ENCODE measurements at regions not wholly inside any gene's neighbourhood (a gene's known extent, or its start where the extent isn't known, plus 50 kb on each side); places are given as distances from the start of the nearest gene placed in this dataset.

DNA sequence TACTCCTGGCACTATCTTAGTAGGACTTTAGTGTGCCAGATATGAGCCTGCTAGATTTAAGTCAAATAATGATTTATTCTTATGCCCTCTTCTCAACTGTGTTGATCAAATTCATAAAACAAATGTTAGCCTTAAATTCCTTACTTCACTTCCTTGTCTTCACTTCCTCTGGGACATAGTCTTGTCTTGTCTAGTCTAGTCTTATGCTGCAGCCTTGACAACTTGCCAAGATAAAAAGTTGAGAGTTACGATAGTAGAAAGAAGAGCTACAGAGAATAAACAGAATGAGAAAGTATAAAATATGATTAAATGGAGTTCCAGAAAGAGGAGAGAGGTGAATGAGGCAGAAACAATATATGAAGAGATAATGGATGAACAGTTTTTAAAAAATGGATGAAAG lies 378.1 kb downstream of the DAD1 start:
- H3K27ac ChIP-seq (ENCODE audit: low read length) = no peak overlapping the region
- no peaks in the 10 kb centered on the region for H3K4me1 ChIP-seq (ENCODE audit: insufficient read depth, low read length)
- no peaks in the 10 kb centered on the region for H3F3A ChIP-seq (ENCODE audit: low read length, unreplicated experiment)
- ChIA-PET POLR2A (ENCODE audit: unreplicated experiment) (no interaction called here), CTCF (no interaction called here)
- no peak overlapping the region for H3K4me3 ChIP-seq (ENCODE audit: low read length)
- no peaks in the 10 kb centered on the region for H4K20me1 ChIP-seq (ENCODE audit: low read length)
- H2AFZ ChIP-seq (ENCODE audit: low read length) = no peak overlapping the region
- no TSS peak for BruUV-seq (replicated peaks)
- no peak overlapping the region for H3K9ac ChIP-seq (ENCODE audit: low read length)
- no peak overlapping the region for H3K4me2 ChIP-seq (ENCODE audit: low read length)
- ATAC-seq = no peak
- intact Hi-C loops (cut with micrococcal nuclease) = no loop called here
- peaks cover 9% of the 10 kb centered on the region for H3K27me3 ChIP-seq (ENCODE audit: low read length)
- H3K36me3 ChIP-seq (ENCODE audit: low read depth, low read length) = no peaks in the 10 kb centered on the region
- no peaks in the 10 kb centered on the region for H3K79me2 ChIP-seq (ENCODE audit: low read length)
- H3K9me2 ChIP-seq (replicated peaks; ENCODE audit: low read length) = no peaks in the 10 kb centered on the region
- DNase-seq = no peak
- no peaks in the 10 kb centered on the region for H3K9me3 ChIP-seq (ENCODE audit: low read length)
- TF ChIP-seq, protein P1, sequence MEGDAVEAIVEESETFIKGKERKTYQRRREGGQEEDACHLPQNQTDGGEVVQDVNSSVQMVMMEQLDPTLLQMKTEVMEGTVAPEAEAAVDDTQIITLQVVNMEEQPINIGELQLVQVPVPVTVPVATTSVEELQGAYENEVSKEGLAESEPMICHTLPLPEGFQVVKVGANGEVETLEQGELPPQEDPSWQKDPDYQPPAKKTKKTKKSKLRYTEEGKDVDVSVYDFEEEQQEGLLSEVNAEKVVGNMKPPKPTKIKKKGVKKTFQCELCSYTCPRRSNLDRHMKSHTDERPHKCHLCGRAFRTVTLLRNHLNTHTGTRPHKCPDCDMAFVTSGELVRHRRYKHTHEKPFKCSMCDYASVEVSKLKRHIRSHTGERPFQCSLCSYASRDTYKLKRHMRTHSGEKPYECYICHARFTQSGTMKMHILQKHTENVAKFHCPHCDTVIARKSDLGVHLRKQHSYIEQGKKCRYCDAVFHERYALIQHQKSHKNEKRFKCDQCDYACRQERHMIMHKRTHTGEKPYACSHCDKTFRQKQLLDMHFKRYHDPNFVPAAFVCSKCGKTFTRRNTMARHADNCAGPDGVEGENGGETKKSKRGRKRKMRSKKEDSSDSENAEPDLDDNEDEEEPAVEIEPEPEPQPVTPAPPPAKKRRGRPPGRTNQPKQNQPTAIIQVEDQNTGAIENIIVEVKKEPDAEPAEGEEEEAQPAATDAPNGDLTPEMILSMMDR (conservative IDR thresholded peaks at IDR 0.05; ENCODE audit: low read depth, low read length) = no peak
- no peak for TF ChIP-seq EZH2phosphoT487 (IDR thresholded peaks at IDR 0.05; ENCODE audit: borderline replicate concordance, low read length)
- TF ChIP-seq EZH2 (IDR thresholded peaks at IDR 0.05; ENCODE audit: low read length, unreplicated experiment) = no peak

DNA sequence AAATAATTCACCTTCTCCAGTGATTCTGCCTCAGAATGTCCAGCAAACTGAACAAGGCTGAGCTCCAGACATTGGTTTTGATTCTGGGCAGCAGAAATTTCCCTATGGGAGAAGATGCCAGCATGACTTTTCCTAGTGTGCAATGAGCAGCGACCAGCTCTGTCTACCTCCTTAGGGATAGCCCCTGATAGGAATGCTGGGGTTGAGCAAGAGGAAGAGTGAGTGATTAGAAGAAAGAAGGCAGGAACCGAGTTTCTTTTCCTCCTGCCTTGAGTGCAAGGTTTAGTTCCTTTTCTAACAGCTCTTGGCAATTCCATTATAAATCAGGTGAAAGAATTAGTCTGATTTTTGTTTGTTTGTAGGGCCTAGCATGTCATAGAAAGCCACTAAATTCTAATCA lies 379.0 kb downstream of the DAD1 start:
- DNase-seq = no peak
- Histone ChIP-seq H3K27ac (ENCODE audit: low read length) (no peak overlapping the region), H3K27me3 (ENCODE audit: low read length) (peaks cover 9% of the 10 kb centered on the region), H3K4me2 (ENCODE audit: low read length) (no peak overlapping the region), H4K20me1 (ENCODE audit: low read length) (no peaks in the 10 kb centered on the region), H3K36me3 (ENCODE audit: low read depth, low read length) (no peaks in the 10 kb centered on the region), H3K4me1 (ENCODE audit: insufficient read depth, low read length) (no peaks in the 10 kb centered on the region), H3K9me2 (replicated peaks; ENCODE audit: low read length) (no peaks in the 10 kb centered on the region), H3K79me2 (ENCODE audit: low read length) (no peaks in the 10 kb centered on the region), H3K9me3 (ENCODE audit: low read length) (no peaks in the 10 kb centered on the region), H3K4me3 (ENCODE audit: low read length) (no peak overlapping the region), H3K9ac (ENCODE audit: low read length) (no peak overlapping the region), H2AFZ (ENCODE audit: low read length) (no peak overlapping the region), H3F3A (ENCODE audit: low read length, unreplicated experiment) (no peaks in the 10 kb centered on the region)
- ChIA-PET POLR2A (ENCODE audit: unreplicated experiment) (interaction anchor here (0.7 kb wide), 1 partner anchor 98 kb away, joined by 3 read pairs; no protein-coding TSS in a partner anchor), CTCF (no interaction called here)
- intact Hi-C loops (cut with micrococcal nuclease) = no loop called here
- BruUV-seq (replicated peaks) = no TSS peak
- no peak for ATAC-seq
- TF ChIP-seq, protein P1 (conservative IDR thresholded peaks at IDR 0.05; ENCODE audit: low read depth, low read length) = no peak
- TF ChIP-seq EZH2 (IDR thresholded peaks at IDR 0.05; ENCODE audit: low read length, unreplicated experiment) = no peak
- no peak for TF ChIP-seq EZH2phosphoT487 (IDR thresholded peaks at IDR 0.05; ENCODE audit: borderline replicate concordance, low read length)

DNA sequence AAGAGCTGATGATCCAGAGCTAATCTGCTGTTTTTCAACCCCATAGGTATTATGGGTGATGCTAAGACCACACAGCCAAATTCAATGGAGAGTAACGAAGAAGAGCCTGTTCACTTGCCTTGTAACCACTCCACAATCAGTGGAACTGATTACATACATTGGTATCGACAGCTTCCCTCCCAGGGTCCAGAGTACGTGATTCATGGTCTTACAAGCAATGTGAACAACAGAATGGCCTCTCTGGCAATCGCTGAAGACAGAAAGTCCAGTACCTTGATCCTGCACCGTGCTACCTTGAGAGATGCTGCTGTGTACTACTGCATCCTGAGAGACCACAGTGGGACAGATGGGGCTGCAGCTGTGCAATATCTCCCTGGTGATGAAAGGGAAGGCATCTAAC lies 386.0 kb downstream of the DAD1 start:
- Histone ChIP-seq H3K4me3 (ENCODE audit: low read length) (no peak overlapping the region), H3K9me3 (ENCODE audit: low read length) (no peaks in the 10 kb centered on the region), H3K9ac (ENCODE audit: low read length) (no peak overlapping the region), H3K9me2 (replicated peaks; ENCODE audit: low read length) (no peaks in the 10 kb centered on the region), H4K20me1 (ENCODE audit: low read length) (no peaks in the 10 kb centered on the region), H3F3A (ENCODE audit: low read length, unreplicated experiment) (no peaks in the 10 kb centered on the region), H3K4me1 (ENCODE audit: insufficient read depth, low read length) (no peaks in the 10 kb centered on the region), H3K79me2 (ENCODE audit: low read length) (no peaks in the 10 kb centered on the region), H3K27ac (ENCODE audit: low read length) (no peak overlapping the region), H3K4me2 (ENCODE audit: low read length) (no peak overlapping the region), H3K27me3 (ENCODE audit: low read length) (no peaks in the 10 kb centered on the region), H2AFZ (ENCODE audit: low read length) (no peak overlapping the region), H3K36me3 (ENCODE audit: low read depth, low read length) (no peaks in the 10 kb centered on the region)
- TF ChIP-seq EZH2 (IDR thresholded peaks at IDR 0.05; ENCODE audit: low read length, unreplicated experiment) (no peak), EZH2phosphoT487 (IDR thresholded peaks at IDR 0.05; ENCODE audit: borderline replicate concordance, low read length) (no peak)
- TF ChIP-seq, protein P1 (conservative IDR thresholded peaks at IDR 0.05; ENCODE audit: low read depth, low read length) = no peak
- POLR2A ChIA-PET (ENCODE audit: unreplicated experiment) = no interaction called here
- DNase-seq = no peak
- CTCF ChIA-PET = interaction anchor here (0.9 kb wide), 1 partner anchor 18 kb away, joined by 4 read pairs; no protein-coding TSS in a partner anchor
- no TSS peak for BruUV-seq (replicated peaks)
- ATAC-seq = no peak
- intact Hi-C loops (cut with micrococcal nuclease) = no loop called here
